Mucosa of descending colon (tissue), 3 donors: ENCODE measurements at regions not wholly inside any gene's neighbourhood (a gene's known extent, or its start where the extent isn't known, plus 50 kb on each side); places are given as distances from the start of the nearest gene placed in this dataset.
"Not testable (repeated sequence)": the region's sequence is repeated elsewhere in the genome, so short reads cannot be mapped to it uniquely, and the experiment has no call there.

Experiments
- ATAC-seq: fragments of 200-7000 bp; cut with Tn5 transposase; one replicate; pipeline ENCODE4 v1.9.1; 2020; ENCODE audit warnings: mild to moderate bottlenecking, moderate library complexity
- DNase-seq, 3 donors: peaks; one replicate each; pipeline ENCODE4 v3.0.0-alpha.2; 2020
- H3K36me3 ChIP-seq: fragments of 200-600 bp; one replicate; pipeline ENCODE4 v1.8.0; 2021; ENCODE audit warnings: low read depth, mild to moderate bottlenecking
- H3K4me1 ChIP-seq: fragments of 200-600 bp; one replicate; pipeline ENCODE4 v1.8.0; 2021; ENCODE audit warnings: low read depth, mild to moderate bottlenecking
- H3K4me3 ChIP-seq: fragments of 200-600 bp; one replicate; pipeline ENCODE4 v1.8.0; 2021; ENCODE audit warnings: mild to moderate bottlenecking
- H3K9me3 ChIP-seq: fragments of 200-600 bp; one replicate; pipeline ENCODE4 v1.8.0; 2021; ENCODE audit warnings: mild to moderate bottlenecking
- intact Hi-C, 2 donors: fragments of 100-400 bp; cut with DNase I in 1 of 2; cut with micrococcal nuclease in 1 of 2; formaldehyde crosslinking; loops; one replicate each; pipeline versions ENCODE4 v1.11.0 to v1.11.1; 2022; cut with DNase I, micrococcal nuclease
- donor health status: DM: no; HTN: no; CAD: no; lungs with moderate emphysema.
- donor health status: DM: no; HTN: no; CAD: no.
- donor health status: DM: no; HTN: yes; CAD: no.

- H3K36me3 ChIP-seq, H3K4me3 ChIP-seq, ATAC-seq, intact Hi-C loops, H3K9me3 ChIP-seq, H3K4me1 ChIP-seq, DNase-seq: not testable (repeated sequence)
Observed at GRCh38 chr9:138237099-138237498, 359.5 kb downstream of the CACNA1B start.

DNA sequence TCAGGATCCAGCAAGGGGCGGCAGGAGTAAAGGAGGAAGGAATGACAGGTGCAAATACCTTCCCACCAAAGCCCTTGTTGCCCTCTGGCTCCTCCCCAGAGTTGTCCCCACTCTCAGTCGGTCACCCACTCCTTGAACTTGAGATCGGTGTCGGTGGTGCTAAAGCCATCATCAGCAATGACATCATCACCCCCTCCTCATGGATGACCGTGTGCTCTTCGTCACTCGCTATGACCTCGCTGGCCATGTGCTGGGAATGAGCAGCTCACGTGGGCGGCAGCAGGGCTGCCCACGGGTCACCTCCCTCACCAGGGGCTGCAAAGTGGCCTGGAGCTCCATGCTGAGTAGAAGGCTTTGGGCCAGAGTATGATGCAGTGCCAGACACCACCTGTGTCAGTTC, 405.3 kb downstream of the CACNA1B start:
- intact Hi-C loops, ATAC-seq, DNase-seq, H3K4me1 ChIP-seq, H3K4me3 ChIP-seq, H3K36me3 ChIP-seq, H3K9me3 ChIP-seq: not testable (repeated sequence)
